GM12872 (cell line): ENCODE measurements at regions not wholly inside any gene's neighbourhood (a gene's known extent, or its start where the extent isn't known, plus 50 kb on each side); places are given as distances from the start of the nearest gene placed in this dataset.

Source experiments
- CTCF ChIP-seq: IDR thresholded peaks from 3 replicates; pipeline ENCODE4 v1.5.1; 2011; ENCODE audit warnings: low read depth, mild to moderate bottlenecking, low read length, moderate library complexity; ENCODE audit not compliant: insufficient read depth

- no peak for TF ChIP-seq CTCF
Observed at GRCh38 chr22:48310740-48311139, 1516.9 kb downstream of the BRD1 start.

DNA sequence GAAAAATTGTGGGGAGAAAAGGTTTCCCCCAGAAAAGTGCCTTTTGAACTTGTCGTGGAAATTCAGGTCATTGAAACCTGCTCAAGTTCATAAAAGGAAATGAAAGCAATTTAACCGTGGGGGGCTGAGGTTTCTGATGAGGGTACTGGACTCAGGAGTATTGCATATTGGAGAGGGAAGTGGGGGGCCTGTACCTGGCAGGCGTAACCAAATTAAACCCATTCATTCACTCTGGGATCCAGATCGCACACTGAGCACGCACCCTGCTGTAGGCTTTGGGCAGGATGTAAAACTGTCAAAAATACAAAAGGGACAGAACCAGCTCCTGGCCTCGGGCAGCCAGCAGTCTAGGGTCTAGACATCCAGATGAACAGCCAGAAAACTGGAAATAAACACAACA is 1517.4 kb downstream of the BRD1 start:
- no peak for TF ChIP-seq CTCF

- no peak for TF ChIP-seq CTCF
Observed at GRCh38 chr22:48309836-48310235, 1517.8 kb downstream of the BRD1 start.

DNA sequence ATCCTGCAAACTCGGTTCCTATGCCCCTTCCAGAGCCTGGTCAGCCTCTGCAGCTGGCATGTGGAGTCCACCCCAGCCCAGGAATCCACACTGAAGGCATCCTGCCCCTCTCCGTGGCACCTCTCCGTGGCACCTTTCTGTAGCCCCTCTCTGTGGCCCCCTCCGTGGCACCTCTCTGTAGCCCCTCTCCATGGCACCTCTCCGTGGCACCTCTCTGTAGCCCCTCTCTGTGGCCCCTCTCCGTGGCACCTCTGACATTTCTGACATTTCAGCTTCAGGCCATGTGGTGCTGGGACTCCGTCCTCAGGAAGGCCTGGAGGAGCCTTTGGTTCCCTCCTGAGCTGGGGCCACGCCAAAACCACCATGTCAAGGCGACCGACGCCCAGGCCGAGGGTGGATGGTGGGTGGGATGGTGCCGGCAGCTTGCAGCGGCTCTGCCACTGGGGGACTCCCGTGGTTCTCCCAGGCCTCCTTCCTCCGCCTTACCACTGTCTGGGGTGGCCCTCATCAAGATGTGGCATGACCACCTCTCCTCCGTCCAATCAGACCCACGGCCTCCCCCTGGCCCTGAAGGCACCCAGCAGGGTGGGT is 1518.5 kb downstream of the BRD1 start:
- no peak for TF ChIP-seq CTCF

GRCh38 chr22:48307931-48308330 is 1519.7 kb downstream of the BRD1 start:
- no peak for TF ChIP-seq CTCF

DNA sequence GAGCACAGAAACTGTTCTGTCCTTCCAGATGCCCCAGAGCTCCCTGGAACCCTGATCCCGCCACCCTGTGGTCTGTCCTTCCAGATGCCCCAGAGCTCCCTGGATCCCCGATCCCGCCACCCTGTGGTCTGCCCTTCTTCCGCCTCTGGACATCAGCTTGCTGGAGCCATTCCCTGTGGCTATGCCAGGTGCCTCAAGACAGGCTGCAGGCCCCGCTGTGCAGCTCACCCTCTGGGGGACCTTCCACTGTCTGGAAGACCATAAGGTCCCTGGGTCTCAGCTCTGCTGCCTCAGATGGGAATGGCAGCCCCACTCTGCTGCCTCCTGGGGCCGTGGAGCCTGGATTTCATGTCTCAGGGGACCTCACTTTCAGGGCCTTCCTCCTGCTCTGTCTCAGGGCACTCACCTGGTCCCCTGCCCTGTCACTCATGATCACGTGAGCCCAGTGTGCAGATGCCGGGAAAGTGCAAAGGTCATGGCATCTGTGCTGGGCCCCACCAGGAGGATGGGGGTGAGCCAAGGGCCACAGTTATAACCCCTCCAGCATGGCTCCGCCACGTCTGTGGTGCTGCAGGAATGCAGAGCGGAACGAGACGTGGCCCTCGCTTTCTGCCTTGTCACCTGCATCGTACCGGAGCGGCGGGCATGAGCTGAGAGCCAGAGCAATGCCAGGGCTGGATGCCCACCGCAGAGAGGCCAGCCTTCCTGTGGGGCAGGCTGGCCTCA is 1520.7 kb downstream of the BRD1 start:
- TF ChIP-seq CTCF, result no peak

DNA sequence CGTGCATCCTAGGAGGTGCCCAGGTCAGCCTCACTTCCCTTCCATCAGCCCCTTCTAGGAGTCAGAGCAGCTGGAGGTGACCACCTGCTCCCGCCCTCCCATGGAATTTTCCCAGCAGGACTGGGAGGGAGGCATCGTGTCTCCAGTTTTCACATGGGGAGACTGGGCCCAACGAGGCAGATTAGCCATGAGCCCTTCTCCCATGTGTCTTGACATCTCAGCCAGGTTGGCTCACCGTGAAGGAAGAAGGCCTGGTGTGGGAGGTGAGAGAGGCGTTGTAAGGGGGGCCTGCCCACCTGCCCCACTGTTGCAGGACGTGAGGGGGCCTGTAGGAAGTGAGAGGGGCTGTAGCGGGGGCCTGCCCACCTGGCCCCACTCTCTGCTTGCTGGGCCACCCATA is 1521.4 kb downstream of the BRD1 start:
- TF ChIP-seq CTCF, result no peak
